GM19324 (cell line): ENCODE measurements at regions not wholly inside any gene's neighbourhood (a gene's known extent, or its start where the extent isn't known, plus 50 kb on each side); places are given as distances from the start of the nearest gene placed in this dataset.
"Not testable (repeated sequence)": the region's sequence is repeated elsewhere in the genome, so short reads cannot be mapped to it uniquely, and the experiment has no call there.

ENCODE experiments used
- ATAC-seq: cut with Tn5 transposase; IDR thresholded peaks from one replicate; pipeline ENCODE4 v1.9.1; 2021; ENCODE audit warnings: mild to moderate bottlenecking, moderate library complexity; ENCODE audit not compliant: unreplicated experiment, low FRiP score

DNA sequence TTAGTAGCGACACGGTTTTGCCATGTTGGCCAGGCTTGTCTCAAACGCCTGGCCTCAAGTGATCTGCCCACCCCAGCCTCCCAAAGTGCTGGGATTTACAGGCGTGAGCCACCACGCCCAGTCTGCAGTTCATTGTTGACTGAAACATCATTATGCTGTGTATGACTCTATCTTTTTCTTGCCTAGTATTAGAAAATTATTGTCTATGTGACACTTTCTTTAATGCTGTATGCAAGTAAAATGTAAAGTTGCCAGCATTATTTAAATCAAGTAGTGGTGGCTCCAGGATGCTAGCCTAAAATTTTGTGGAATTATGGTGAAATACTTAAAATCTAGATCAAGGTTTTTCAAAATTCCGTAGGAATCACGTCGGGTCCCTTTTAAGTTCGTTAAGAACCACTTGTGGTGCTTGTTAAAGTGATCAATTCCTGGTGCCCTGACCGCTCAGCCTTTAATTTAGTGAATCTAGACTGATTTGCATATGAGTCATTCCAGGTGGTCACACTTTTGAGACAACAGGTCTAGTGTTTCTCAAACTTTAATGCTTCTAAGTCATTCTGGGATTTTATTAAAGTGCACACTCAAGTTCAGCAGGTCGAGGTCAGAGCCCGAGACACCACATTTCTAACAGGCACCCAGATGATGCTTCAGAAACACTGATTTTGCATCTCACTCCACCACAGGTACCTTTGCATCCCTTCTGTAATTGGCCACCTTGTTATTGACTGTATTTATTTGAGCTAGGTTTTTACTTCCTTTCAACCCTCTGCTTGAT lies 132.6 kb upstream of the MTHFD1L start:
- no peak for ATAC-seq

DNA sequence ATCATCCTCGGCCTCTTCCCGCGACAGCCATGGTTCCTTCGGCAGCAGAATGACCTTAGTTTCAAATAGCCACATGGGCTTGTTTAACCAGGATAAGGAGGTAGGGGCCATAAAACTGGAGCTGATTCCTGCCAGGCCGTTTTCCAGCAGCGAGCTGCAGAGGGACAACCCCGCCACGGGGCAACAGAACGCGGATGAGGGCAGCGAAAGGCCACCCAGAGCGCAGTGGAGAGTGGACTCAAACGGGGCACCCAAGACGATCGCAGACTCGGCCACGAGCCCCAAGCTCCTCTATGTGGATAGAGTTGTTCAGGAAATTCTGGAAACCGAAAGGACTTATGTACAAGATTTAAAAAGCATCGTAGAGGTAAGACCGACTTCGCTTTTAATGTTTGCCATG lies 131.8 kb upstream of the MTHFD1L start:
- ATAC-seq: no peak

DNA sequence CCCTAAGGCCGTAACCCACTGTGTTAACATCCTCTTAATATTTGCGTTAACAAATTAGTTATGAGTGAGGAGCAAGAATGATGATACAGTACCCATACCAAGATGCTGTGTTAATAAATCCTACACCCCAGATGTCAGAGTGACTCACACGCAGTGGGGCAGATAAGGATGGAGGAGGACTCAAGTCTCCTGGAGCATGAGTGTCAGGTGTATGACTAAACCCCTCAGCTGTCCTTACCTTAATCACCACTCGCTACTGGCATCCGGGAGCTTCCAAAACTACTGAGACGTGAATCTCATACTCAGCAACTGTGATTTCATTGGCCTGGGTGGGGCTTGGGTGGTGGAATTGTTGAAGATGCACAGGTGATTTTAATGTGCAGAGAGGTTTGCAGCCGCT lies 131.3 kb upstream of the MTHFD1L start:
- no peak for ATAC-seq

DNA sequence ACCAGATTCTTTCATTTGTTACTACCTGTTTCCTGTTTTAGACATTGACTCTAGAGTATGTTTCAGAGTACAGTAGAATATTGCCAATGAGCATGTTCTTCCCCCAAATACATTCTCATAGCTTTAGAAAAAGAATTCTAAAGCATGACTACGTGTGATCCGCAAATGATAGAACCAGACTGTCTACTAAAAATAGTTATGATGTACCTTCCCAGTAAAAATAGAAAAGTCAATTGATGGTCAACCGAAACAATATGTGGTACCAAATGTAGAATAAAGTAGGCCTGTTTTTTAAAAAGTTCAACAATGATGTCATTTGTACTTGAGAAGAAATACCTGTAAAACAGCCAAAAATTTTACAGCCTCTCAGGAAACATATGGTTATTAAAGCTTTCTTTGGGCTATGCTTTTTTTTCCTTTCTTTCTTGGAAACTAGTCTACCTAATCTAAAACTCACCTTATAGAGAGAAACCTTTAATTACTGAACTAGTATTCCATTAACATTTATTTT lies 130.1 kb upstream of the MTHFD1L start:
- no peak for ATAC-seq

DNA sequence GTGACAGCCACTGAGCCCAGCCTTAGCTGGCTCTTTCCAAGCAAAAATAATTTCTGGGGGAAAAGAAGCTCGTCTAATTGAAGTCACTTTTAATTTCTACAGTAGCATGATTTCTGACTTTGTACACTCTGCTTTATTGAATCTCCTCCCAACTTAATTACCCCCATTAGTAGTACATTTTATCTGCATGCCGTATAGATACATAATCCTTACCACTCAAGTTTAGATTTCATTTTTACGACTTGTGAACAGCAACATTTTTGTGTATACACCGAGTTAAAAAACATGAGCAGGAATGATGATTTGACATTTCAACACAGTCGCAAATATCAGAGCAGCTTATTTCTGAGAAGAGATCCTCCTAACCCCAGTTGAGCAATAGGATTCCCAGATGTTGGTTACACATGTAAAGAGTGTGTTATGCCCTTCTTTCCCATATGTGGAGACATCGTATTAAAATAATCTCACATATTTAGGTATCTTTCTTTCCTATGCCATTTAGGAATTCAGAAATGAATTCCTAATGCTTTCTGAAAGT lies 127.3 kb upstream of the MTHFD1L start:
- ATAC-seq: no peak

DNA sequence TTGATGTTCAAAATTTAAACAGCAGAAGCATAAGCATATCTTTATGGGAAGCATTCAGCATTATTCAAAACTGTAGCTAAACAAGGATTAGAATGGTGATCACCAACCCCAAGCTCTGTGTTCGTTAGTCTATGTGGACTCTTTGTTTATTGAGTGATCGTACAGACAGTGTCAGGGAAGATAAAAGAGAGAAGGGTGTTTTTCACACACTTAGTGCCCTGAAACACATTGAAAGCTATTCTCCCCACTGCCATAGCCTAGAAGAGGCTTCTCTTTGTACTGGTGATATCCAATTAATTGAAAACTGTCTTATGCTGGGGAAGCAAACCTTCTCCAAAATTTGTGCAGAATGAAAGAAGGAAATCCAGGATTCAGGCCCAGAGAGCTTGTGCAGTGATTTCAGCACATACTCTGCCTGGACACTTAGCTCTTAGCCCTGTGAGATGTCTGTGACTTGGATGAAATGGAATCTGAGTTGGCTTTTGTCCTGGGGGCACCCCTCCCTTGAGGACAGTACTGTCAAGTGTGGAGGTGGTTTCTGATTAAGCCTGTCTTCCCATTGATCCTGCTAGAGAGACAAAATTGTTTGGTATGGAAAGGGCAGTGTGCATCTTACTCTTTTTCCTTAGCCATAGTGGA lies 125.7 kb upstream of the MTHFD1L start:
- ATAC-seq: no peak

DNA sequence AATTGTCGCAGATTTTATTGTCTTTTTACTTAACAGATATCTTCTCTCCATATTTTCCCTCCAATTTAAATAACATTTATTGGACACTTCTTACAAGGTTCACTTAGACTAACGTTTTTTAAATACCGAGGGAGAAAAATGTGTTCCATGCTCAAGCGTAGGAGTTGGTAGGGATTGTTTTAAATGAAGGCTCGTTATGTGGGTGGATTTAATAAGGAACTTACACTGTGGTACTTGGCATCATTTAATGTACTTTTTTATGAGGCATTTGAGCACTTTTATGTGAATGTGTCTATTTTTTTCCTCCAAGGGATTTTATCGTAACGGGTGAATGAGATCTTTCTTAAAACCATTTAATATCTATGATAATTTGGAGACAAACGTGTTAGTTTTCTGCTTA lies 125.0 kb upstream of the MTHFD1L start:
- ATAC-seq: no peak

DNA sequence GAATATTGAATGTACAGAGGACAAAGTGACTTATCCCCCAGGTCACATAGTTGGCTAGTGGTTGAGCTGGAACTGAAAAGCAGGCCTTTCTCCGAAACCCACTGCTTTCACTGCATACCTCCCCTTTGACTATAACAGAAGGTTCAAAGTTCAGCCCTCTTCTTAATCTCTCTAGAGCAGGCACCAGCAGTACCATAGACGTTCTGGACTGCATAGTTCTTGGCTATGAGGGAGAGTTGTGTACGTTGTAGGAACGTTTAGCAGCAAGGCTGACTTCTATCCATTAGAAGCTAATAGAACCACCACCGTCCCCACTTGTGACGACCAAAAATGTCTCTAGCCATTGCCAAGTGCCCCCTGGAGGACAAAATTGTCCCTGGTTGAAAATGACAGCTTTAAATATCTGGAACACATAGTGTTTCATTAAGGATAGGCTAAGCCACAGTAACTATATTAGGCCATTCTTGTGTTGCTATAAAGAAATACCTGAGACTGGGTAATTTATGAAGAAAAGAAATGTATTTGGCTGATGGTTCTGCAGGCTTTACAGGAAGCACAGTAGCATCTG lies 123.8 kb upstream of the MTHFD1L start:
- ATAC-seq: no peak

DNA sequence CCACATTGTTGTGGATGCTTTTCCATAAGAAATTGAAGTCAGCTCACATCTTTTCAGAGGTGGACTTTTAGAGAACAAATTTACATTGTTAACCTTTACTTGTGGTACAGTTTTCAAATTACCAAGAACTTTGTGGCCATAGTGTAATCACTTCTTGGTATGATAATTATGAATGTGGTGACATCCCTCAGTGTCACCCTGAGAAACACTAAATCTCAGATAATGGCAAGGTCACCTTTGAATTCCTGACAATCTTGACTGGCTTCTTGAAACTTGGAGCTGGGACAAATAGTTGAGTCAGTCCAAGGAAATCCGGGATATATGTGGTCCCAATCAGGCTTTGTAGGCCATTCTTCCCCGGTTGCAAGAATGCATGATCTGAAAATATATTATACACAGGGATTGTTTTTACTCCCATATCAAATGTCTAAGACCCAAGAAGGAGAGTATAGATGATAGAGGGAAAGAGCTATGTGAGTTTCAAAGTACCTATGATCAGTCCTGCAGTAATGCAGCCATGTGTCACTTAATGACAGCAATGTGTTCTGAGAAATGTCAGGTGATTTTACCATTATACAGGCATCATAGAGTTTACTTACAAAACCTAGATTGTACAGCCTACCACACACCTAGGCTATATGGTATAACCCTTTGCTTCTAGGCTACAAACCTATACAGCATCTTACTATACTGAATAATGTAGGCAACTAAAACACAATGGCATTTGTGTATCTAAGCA lies 120.8 kb upstream of the MTHFD1L start:
- ATAC-seq: no peak

DNA sequence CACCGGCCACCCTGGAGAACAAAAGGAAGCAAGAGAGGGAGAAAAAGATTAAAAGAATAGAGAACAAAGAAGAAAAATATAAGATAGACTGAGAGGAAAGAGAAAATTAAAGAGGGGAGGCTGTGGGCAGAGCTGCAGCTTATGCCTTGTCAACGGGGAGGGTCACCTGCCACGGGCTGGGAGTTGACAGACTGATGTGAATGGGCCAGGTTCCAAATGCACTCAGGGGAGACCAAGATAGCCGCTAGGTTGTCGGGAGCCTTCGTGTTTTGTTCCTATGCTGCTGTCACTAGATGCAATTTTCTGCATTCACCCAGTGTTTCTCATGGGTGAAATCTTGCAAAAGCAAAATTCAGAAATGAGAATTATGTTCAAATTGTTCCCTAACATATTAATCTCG lies 119.6 kb upstream of the MTHFD1L start:
- ATAC-seq: no peak

DNA sequence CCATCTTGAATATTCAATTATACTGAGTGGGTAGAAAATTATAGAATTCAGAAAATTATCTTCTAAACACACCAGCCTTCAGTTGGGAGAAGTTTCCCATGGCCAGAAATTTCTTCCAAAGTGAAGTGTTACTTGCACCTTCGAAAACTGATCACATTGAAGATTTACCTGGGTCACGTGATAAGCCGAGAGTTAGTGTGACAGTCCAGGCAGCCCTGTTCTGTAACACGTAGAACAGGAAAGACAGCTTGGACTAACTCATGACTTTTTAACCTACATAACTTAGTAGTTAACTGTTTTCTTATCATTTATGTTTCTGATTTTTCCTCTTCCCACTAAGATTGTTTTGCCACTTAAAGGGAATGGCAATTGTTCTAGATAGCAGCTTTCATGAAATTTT lies 118.3 kb upstream of the MTHFD1L start:
- ATAC-seq: no peak

DNA sequence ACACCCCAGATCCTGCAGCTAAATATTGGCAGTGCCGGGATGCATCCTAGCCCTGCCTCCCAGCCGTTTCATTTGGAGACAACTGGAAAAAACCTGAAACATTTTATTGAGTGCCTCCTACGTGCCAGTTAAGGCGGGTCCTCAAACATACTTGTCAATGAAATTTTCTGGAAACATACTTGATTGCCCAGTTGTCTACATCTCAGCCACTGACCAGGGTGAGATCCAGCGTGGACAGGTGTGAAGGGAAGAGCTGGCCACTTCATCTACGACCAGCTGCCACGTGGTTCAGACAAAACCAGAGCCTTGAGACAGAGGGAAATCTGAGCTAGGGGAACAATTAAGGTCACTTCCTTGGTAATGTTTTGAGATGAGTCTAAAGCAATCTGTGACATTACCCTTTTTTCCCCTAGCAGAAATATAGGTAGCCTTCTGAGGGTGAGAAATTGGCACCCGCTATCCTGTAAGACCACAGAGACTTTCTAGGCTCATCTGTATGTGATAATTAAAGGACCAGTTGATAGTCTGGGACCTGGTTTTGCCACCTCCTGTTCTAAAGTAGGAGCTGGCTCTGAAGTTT lies 116.3 kb upstream of the MTHFD1L start:
- ATAC-seq: no peak

DNA sequence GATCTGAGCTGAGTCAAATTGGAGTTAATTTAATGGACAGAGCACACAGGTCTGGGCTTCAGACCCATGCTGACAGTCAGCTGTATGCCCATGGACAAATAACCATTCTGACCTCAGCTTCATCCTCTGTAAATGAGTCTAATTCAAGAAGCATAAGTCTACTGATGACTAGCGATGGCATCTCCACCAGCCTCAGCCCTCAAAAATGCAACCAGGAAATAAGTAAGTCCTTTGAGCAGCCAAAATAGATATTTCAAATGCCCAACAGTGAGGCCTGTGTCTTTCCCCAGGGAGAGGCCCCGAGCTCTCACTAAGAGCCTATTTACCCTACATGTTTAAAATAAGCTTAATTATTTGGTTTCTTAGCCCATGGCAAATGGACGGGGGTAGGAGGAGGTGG lies 114.2 kb upstream of the MTHFD1L start:
- ATAC-seq: no peak

DNA sequence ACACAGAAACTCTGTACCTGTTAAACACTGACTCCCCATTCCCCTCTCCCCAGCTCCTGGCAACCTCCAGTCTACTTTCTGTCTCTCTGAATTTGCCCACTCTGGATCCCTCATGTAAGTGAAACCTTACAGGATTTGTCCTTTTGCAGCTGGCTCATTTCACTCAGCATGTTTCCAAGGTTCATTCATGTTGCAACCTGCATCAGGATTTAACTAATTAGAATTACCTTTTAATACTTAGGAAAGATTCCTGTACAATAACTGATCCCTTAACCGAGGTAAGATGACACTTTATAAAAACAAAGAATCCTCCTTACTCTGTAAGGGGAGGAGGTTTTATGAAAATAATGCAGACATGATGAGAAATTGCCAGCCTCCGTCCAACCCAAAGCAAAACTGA lies 113.1 kb upstream of the MTHFD1L start:
- no peak for ATAC-seq

DNA sequence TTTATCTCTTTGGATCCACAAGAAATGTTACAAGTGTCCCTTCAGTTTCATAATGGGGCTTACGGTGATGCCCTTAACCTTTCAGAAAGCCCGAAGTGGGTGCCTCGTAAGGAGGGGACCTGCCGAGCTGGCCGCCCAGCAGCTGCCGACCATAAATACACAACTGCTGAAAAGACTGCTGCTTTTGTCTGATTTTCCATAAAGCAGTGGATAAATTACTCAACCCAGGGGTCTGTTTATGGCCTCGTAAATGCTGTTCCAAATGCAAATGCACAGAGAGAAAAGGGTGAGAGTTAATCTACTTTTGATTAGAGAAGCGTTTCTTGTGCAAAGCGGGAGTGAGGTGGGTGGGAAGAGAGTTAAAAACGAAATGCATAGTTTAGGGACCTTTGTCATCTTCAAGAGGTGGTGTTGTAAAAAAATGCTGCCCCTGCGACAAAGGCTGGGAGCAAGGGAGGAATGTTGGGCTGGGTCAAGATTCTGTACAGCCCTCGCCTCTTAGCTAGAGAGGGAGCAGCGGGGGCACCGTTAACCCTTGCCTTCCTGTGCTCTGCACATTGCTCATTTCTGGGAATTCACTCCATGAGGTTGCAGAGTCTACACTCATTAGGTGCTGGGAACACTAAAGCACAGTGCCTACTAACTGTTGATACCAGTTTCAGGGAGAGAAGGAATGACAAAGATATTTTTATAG lies 112.0 kb upstream of the MTHFD1L start:
- ATAC-seq: no peak

DNA sequence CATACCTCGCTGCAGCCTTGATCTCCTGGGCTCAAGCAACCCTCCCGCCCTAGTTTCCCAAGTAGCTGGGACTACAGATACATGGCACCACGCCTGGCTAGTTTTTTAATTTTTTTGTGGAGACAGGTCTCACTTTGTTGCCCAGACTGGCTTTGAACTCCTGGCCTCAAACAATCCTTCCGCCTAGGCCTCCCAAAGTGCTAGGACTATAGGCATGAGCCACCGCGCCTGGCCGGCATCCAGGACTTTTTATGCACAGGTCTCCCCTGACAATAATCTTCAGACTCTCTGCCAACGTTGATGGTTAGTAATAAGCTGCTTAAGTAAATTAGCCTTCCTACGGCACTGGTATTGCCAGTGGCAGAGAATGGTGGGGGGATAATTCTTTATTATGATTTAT lies 110.5 kb upstream of the MTHFD1L start:
- no peak for ATAC-seq

DNA sequence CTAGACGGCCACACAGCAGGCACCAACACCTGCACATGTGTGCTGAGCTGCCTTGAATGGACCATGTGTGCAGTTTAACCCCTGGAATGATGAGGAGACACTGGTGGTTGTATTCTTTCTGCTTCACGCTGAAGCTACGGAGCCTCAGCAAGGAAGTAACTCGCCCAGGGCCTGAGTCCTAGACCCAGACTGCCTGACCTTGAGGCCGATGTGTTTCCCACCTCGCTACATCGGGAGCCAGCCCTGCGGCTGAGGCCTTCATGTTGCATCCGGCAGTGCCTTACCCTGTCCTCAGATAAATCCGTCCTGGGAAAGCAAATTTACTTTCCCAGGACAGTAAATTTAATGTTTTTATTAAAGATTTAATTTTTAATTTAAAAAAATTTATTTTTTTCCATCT lies 110.0 kb upstream of the MTHFD1L start:
- no peak for ATAC-seq

DNA sequence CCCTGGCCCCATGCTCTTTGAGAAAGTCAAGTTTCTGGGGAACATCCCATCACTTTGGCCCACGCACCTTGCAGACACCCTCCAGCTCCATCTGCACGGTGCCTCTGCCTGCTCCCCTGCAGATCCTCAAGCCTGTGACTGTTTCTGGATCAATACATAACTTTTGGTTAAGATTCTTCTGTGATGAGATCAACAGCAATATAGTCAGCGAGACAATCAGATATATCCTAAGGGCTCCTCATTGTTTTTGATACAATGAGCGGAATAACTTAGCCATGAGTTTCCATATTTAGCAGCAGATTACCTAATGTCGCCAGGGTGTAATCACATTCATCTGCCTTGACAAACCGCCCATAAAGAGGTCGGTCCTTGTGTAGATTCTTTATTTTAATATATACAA lies 109.3 kb upstream of the MTHFD1L start:
- no peak for ATAC-seq

DNA sequence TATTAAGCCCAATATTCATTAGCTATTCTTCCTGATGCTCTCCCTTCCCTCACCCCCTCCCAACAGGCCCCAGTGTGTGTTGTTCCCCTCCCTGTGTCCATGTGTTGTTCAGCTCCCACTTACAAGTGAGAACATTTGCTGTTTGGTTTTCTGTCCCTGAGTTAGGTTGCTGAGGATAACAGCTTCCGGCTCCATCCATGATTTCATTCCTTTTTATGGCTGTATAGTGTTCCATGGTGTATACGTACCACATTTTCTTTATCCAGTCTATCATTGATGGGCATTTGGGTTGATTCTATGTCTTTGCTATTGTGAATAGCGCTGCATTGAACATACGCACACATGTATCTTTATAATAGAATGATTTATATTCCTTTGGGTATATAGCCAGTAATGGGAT lies 107.7 kb upstream of the MTHFD1L start:
- not testable (repeated sequence) for ATAC-seq

DNA sequence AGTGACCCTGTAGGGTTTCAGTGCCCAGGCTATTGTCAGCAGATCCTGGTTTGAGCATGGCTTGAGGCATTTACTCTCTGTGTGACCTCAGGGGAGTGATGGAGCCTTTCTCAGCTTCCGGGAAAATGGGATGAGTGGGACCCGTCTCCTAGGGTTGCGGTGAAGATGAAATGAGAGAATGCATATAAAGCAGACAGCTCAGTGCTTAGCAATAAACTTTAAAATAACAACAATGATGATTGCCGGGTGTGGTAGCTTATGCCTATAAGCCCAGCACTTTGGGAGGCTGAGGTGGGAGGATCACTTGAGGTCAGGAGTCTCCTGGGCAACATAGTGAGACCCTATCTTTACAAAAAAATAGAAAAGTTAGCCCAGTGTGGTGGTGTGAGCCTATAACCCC lies 106.0 kb upstream of the MTHFD1L start:
- no peak for ATAC-seq
